ENCODE measurements at regions not wholly inside any gene's neighbourhood (a gene's known extent, or its start where the extent isn't known, plus 50 kb on each side); places are given as distances from the start of the nearest gene placed in this dataset.

- TF ChIP-seq CTCF (IDR thresholded peaks at IDR 0.05) (no peak), POLR2A (IDR thresholded peaks at IDR 0.05) (no peak)
Measured at GRCh38 chr13:63305641-63306133, 1890.0 kb upstream of the PCDH20 start.
